Retina (tissue), 1 donor: ENCODE measurements at regions not wholly inside any gene's neighbourhood (a gene's known extent, or its start where the extent isn't known, plus 50 kb on each side); places are given as distances from the start of the nearest gene placed in this dataset.

Experiments
- DNase-seq: peaks from one replicate; pipeline ENCODE4 v3.0.0-alpha.2; 2016

DNA sequence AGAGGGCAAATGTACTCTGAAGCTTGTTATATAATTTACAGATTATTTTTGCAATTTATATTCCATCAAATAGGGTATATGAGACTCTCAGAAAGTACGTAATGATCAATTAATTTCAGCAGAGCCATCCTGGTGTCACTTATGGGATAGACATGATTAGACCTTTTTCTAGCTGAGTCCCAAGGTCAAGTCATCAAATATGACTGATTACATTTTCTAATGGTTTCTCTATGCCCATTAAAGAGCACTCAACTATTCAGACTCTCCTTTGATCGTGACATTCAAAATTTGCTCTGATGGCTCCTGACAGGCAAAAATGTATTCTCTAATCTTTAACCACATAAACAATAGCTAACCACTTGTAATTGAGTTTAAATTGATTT lies 469.2 kb downstream of the COG6 start:
- no peak for DNase-seq

GRCh38 chr13:40125336-40125735 lies 469.9 kb downstream of the COG6 start:
- DNase-seq, result no peak

- DNase-seq, result no peak
Observed at GRCh38 chr13:40126306-40127085, 471.0 kb downstream of the COG6 start.

DNA sequence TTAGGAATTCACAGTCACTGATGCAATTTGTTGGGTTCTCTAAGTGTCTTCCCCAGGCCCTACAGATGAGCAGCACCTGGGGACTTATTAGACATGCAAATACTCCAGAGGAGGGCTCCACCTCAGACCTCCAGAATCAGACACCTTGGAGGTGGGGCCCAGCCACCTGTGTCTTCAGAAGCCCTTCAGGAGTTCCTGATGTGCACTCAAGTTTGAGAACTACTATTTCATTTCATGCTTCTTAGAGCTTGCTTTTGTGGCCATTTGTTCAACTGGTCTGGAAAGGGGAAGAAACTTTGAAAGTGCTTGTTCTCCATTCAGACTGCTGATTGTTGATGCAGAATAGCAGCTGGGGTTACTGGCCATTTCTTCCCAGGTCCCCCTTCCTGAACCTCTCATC lies 472.0 kb downstream of the COG6 start:
- no peak for DNase-seq

DNA sequence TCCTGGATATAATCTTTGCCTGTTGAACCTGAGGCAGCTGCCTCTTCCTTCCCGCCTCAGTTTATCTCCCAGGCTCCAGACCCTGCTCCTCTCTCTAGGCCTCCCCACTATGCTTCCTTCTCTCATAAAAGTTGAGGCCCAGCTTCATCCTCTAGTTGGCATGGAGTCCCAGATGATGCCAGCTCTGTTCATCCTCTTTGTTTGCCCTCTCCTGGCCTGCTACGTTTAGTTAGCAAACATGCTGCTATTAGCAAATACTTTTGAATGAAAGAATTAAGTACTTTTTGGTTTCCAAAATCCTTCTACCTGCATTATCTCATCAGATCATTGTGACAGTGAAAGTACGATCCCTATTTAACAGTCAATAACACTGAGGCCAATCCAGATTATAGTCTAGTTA lies 472.5 kb downstream of the COG6 start:
- DNase-seq, result no peak

DNA sequence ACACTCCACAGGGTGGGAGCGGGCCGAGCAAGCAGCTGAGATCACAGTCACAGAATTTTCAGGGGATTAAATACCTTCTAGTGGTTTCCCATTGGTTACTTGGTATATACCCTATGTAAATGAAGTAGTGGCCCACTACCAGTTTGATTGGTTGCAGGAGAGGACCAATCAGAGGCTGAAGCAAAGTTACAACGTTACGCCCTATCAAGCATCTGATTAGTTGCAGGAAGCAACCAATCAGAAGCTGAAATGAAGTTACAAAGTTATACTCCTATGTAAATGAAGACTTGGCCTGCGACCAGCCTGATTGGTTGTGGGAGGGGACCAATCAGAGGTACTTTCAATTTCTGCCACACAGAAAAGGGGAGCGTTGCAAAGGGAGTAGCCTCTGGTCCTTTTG lies 474.0 kb downstream of the COG6 start:
- no peak for DNase-seq

GRCh38 chr13:40130871-40131636 lies 475.6 kb downstream of the COG6 start:
- DNase-seq, result no peak

- DNase-seq, result no peak
Observed at GRCh38 chr13:40132249-40132648, 476.8 kb downstream of the COG6 start.

DNA sequence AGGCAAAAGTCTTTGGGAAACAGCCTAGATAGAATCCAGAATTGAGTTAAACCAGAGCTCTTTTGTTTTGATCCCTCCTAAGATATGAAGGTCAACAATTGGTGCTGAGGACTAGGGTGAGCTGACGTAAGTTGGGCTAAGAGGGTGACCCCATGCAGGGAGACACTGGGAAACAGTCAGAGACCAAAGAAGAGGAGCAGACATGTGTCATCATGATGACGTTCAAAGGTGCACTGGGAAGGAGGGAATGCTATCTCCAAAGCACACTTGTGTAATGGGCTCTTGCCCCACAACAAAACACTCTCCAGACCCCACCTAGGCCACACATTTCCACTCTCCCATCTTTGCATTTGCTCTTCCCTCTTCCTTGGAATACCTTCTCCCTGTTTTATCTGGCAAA lies 481.4 kb downstream of the COG6 start:
- DNase-seq, result no peak

GRCh38 chr13:40137400-40137799 lies 481.9 kb downstream of the COG6 start:
- DNase-seq, result no peak

- no peak for DNase-seq
Observed at GRCh38 chr13:40139896-40140520, 484.5 kb downstream of the COG6 start.

DNA sequence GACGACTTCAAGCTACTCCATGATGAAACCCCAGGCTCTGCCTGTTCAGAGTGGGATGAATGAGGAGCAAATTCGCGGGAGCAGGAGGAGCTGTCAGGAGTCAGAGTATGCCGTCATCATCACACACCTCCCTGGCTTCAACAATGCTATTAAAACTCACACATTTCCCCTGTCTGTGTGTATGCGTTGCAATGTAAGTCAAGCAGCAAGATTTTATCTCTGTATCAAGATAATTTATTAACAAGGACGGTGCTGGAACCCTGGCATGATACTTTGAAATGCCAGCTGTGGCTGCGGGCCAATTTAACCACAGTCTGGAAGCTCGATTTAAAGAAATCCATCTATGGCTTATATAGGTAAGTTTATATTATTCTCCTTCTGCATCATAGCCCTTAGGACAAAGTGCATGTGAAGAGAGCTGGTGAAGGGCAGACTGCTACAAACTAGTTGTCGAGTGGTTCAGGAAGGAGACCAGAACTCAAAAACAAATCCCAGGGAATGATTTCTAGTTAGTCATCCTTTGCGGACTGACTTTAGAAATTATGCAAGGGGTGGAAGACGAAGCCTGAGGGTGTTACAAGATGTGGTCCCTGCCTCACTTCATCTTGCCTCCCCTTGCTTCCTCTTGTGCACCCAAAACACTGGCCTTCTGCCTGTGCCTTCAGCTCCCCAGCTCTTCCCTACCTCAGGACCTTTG lies 486.5 kb downstream of the COG6 start:
- no peak for DNase-seq

DNA sequence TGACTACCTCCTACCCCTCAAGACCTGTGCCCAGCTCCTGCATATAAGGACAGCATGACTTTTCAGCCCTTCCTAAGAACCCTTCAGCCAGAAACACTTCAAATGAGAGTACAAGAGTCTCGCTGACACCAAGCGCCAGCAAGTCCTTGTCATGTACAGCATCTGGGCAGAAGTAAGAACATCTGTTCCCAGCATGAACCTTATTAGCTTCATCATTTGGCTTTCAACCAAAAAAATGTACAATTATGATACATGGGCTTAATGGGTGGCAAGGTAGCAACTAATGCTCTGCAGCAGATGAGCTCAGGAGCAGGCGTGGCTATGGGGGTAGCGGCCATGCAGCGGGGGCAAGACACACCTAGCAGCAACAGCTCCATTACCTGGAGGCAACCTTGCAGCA lies 487.6 kb downstream of the COG6 start:
- DNase-seq, result no peak

GRCh38 chr13:40143559-40143958 lies 488.1 kb downstream of the COG6 start:
- DNase-seq, result no peak

GRCh38 chr13:40145139-40145538 lies 489.7 kb downstream of the COG6 start:
- no peak for DNase-seq

- DNase-seq, result no peak
Observed at GRCh38 chr13:40146063-40146462, 490.6 kb downstream of the COG6 start.

DNA sequence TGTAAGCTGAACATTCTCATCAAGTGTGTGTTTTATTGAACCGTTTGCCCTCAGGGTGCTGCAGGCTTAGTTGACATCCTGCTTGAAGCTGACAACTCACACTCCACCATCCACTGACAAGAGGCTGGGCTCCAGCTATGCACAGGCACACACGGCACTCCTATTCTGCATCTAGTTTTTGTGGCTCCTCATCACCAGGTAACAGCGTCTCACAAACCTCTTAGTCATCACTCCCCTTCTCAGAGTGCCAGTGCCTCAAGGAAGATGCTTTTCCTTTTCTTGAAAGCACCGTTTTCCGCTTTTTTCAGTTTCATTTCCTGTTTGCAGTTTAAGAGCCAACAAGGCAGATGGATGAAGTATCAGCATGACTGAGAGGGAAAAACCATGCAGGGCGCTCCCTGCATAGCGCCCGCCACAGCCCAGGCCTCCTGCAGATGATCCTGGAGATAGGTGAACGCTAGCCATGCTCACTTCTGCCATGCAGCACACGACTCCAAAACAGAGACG lies 491.2 kb downstream of the COG6 start:
- DNase-seq, result no peak

- DNase-seq, result no peak
Observed at GRCh38 chr13:40148101-40148500, 492.6 kb downstream of the COG6 start.

GRCh38 chr13:40148742-40149141 lies 493.3 kb downstream of the COG6 start:
- no peak for DNase-seq

DNA sequence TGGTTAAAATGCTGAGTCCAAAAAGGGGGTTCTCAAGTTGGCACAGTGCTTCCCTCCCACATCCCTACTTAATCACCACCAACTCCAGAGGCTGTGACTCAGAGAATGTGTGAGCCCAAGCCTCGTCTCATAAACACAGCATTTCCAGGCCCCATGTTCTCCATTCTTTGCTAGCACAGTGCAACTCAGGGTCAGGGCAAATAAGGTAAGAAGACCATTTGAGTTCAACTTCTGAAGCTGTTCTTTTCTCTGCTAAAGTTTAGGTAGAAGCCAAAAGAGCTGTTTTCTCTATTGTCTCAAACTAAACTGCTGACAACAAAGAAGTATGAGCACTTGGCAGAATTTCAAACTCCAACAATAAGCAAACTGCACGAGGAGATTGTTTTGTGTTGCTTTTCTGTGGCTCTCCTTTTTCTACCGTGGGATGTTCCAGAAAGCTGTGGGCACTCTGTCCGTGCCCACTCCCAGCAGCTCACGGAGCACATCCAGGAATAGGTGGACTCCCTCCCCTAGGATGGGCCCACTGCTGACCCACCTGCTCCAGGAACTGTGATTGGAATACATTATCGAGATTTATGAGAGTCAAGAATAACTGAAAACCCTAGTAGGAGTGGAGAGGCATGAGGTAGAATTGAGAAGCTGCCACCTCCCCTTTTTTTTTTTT lies 494.3 kb downstream of the COG6 start:
- no peak for DNase-seq

- DNase-seq, result no peak
Observed at GRCh38 chr13:40151673-40152072, 496.2 kb downstream of the COG6 start.

GRCh38 chr13:40152145-40152544 lies 496.7 kb downstream of the COG6 start:
- DNase-seq, result no peak

GRCh38 chr13:40152922-40153321 lies 497.5 kb downstream of the COG6 start:
- no peak for DNase-seq
